Right hindlimb (tissue), 1 donor: ENCODE measurements at regions not wholly inside any gene's neighbourhood (a gene's known extent, or its start where the extent isn't known, plus 50 kb on each side); places are given as distances from the start of the nearest gene placed in this dataset.
A peak's percentile ranks its signal among the peaks of the same experiment; 100 is the strongest.

Experiments used
- DNase-seq: peaks from one replicate; pipeline ENCODE4 v3.0.0-alpha.2; 2018

DNA sequence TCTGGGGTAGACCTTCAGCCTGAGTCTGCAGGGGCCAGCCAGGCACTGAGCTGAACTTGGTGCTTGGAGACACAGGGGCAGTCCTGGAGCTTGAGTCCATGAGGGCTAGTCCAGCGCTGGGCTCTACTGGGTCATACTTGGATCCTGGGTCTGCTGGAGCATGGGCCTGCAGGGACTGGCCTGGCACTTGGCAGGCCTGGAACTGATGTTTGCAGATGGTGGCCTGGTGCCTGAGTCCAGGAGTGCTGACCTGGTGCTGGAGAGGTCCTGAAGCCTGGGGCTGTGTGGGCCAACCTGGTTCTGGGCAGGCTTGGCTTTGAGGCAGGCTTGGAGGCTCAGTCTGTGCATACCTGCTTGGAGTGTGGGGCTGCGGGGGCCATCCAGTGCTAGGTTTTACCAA, 143.4 kb upstream of the DSCAM start:
- DNase-seq, result no peak

DNA sequence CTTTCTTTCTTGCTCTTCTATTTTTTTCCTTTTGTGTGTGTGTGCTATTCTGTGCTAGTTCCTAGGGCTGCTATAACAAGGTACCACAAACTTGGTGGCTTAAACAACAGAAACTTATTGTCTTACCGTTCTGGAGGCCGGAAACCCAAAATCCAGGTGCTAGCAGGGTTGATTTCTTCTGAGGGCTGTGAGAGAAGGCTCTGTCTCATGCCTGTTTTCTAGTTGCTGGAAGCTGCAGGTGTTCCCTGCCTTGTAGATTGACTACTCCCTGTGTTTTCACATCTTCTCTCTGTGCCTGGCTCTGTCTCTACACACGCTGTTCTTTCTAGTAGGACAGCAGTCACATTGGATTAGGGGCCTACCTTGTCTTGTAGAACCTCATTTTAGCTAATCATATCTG, 150.9 kb upstream of the DSCAM start:
- no peak for DNase-seq

DNA sequence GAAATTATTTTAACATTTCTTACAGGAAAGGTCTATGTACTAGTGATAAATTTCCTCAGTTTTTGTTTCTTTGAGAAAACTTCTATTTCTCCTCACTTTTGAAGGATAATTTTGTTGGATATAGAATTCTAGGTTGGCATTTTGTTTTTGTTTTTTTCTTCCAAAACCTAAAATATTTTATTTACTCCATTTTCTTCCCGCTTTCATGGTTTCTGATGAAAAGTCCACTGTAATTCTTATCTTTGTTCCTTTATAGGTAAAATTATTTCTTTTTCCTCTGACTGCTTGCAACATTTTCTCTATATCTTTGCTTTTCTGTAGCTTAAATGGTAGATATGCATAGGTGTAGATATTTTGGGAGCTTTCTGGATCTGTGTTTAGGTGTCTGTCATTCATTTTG, 153.9 kb upstream of the DSCAM start:
- no peak for DNase-seq

DNA sequence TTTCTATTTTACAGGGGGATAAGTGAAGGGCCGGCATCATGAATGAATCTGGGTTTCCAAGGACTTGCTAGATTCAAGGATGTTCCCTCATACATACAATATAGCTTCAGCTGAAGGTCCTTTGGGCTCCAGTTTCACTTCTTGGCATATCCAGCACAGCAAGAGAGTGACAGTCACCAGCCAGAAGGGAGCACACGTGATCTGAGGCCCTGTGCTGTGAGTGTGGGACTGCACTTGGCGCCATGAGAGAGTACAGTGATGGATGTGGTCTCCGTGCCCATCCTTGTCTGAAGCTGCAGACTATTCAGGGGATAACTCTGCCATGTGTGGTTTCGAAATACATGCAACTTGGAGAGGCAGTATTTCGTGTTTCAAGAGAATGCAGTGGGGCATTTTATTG, 159.7 kb upstream of the DSCAM start:
- DNase-seq, result no peak

DNA sequence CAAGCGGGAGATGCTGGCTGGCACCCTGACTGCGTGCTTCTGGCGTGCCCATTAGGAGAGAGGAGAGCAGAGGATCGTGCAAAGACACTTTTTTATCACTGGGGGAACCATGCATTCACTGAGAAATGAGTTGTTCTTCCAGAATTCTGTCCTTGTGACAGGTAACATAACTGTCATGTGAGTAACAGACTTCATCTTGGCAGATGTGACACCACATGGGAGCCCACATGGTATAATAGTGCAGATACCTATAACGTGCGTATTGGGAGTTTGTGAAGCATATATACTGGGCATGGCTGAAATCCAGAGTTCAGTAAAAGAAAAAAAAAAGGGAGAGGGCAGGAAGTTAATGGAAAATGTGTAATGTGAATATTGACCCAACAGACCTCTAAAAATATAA, 159.6 kb upstream of the BACE2 start:
- DNase-seq, result no peak

DNA sequence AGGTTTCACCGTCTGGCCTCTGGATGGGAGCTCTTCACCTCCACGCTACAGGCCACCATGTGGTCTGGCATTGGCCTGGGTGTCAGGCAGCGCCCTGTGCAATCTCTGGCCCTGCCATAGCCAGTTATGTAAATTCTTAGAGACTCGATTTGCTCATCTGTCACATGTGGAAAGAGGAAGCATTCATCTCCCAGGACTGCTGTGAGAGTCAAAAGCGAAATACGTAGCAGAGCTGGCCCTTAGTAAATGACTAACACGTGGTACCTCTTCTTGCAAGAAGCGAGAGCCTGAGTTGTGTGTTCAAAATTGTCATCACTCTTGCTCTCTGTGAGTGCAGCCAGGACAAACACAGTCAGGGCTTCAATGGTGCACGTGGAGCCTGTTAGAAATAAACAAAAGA, 159.0 kb upstream of the BACE2 start:
- no peak for DNase-seq

DNA sequence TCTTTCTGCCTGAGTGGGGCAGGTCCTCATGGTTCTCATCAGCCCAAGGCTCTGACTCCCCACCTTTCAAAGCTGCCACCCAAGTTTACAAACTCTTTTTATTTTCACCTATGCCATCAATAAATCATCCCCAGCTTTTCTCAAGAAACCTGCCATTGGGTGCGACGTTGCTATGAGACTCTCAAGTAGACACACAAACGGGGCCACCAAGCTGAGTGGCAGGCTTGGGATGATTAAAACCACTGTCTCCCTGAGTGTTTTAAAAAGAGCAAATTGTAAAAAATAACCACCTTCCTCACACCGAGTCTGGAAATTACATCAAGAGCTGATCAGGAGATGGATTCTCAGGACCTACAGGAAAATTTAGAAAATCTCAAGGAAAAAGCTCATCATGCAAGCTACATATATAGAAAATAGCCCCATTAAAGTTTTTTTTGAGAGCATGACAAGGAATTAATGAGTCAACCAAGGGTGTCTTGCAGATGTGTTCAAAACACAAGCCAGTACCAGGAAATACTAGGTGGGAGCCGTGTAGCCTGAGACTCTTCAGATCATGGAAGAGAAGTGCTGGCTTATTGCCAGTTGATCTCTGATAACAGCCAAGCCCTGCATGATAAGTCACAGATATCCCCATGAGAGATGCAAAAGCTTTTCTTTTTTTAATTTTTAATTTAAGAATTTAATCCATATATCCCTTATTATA, 158.4 kb upstream of the BACE2 start:
- DNase-seq, result no peak

DNA sequence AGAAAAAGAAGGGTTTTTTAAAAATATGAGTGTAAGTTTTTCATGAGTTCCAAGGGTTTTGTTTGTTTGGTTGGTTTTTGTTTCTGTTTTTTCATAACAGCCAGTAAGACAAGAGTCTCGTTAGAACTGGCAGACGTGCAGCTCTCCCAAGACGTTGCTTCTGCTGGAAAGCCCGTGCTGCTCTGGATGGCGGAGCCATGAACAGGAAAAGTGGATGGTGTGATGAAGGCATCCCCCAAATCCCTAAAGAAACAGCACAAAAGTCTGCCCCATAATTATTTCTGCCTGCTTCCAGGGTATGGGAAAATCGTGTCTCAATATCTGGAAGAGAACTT, 157.9 kb upstream of the BACE2 start:
- peak; percentile 30 for DNase-seq

DNA sequence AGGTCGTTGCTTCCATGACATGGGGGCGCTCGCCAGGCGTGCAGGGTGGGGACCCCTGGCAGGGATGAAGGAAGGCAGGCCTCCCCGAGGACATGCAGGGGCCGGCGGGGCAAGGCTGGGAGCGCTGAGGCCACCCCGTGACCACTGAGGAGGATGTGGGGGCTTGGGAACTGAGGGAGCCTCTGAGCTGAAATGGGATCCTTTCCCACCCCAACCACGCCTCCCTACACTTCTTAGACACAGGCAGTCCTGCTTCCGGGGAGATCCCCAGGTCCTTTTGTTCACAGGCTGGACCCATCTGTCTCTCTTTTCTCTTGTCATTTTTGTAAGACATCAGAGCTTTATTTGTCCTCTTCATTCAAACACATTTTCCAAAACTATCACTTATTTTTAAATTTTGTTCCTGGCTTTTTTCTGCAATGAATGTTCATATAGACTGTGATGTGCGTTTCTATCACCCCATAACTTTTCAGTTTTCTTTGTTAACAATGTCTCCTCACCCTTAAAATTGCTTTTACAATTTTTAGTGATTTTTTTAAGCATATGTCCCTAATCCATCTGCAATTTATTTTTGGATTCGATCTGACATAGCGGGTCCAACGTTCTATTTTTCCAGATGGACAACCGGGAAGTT, 156.7 kb upstream of the BACE2 start:
- DNase-seq, result peak; percentile 63

DNA sequence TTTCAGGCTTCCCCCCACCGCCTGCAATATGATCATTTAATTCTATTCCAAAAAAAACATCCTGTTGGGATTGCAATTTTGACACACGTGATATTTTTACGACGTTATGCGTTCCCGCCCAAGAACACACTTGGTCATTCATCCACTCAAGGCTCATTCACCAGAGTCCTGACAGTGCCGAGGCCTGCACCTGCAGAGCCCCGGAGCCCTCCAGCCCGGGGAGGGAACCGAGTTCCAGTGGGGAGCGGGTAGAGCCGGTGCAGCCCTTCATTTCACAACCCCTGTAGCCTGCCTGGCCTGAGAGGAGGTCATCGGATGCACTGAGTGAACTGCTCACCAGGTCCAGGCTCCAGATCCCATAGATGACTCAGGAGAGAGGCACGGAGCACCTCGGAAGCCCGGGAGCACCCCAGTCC, 156.0 kb upstream of the BACE2 start:
- peak; percentile 77 for DNase-seq

DNA sequence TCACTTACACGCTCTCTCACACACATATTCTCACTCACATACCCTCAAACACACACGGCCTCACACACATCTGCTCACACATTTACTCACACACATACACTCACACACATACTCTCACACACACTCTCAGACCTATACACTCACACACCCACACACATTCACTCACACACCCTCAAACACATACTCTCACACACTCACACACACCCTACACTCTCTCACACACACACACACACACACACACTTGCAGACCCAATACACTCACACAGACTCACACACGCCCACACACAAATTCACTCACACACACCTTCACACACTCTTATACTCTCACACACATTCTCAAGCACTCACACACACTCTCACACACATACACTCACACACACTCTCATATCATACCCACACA, 155.5 kb upstream of the BACE2 start:
- no peak for DNase-seq

DNA sequence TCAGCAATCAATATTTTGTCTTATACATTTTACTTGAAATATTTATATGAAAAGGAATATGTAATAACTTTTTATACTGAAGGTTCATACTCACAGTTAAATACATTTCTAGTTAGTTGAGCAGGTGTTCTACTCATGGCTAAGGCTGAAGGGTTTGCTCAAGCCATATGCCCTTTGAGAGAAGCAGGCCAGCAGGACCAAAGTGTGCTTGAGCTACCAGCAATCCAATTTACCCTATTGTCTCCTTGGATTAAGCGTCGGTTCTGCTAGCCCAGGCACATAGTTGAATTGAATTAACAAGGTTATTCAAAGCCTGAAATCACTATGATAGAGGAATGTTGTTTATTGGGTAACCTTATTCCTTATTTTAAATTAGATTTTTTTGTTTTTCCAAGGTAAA, 151.5 kb upstream of the BACE2 start:
- DNase-seq, result no peak

DNA sequence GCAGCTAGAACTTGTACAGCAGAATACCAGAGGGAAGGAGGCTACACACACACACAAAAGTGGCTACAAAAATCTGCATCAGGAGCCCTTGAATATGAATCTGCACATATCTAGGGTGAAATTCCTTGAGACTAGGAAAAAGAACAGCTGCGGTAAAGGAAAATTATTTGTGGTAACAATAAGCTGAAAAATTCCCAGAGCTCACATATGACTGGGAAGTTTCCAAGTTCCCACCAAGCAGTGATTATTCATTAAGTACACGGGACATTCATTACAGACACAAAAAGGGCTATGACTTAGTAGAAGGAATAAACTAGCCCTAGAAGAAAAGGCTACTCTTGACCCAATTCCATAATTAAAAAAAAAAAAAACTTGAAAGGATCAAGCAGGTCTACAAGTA, 149.5 kb upstream of the BACE2 start:
- no peak for DNase-seq

DNA sequence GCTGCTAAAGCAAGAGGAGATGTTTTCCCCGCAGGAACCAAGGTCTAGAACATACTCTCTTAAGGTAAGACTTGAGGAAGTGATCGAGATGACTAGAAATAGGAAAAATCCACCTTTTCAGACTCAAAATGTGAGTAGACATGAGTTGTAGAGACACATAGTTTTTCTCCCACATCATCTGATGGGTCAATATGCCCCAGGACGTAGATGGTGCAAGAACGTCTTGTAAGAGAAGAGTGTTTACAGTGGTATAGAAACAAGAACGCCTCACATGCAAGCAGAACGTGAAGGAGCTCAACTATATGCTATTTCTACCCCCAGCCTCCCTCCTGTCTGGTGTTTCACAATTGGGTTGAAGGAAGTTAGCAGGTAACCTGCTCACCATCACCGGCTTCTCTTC, 144.0 kb upstream of the BACE2 start:
- no peak for DNase-seq

DNA sequence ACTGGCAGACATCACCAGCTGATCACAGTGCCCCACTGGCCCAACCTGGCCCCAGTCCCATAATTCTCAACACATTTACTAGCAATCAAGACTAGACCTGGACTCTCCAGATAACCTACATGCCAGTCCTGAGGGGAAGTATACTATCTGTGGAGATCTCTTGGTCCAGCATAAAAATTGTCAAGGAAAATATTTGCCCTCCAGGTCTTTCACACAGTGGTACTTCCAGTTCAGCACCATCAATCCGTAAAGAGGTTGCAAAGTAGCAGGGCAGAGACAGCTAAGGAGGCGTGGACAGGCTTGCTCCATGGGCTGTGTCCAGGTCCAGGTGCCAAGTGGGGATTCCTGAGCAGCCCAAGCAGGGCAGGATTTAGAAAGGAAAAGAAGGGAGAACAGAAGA, 143.6 kb upstream of the BACE2 start:
- no peak for DNase-seq

DNA sequence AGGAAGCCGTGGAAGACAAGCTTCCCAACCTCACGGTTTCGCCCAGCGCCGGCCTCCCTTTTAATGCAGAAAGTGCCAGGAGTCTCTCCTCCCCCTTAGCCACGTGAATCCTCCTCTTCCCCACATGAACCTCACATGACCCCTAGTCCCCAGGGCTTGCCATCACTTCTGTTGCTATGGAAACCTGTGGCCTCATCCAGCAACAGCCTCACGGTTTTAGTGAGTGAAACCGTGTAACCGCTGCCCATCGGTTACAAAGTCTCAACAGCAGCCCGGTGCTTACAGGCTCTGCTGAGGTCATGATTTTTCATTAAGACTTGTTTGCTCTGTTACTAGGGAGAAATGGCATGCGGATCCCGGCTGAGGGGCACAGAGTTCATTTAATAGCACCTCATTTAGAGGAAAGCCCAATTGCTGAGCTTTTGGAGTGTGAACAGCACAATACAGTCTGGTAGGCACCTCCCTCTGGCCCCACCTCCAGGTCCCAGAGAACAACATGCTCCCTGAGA, 143.2 kb upstream of the BACE2 start:
- peak; percentile 71 for DNase-seq

DNA sequence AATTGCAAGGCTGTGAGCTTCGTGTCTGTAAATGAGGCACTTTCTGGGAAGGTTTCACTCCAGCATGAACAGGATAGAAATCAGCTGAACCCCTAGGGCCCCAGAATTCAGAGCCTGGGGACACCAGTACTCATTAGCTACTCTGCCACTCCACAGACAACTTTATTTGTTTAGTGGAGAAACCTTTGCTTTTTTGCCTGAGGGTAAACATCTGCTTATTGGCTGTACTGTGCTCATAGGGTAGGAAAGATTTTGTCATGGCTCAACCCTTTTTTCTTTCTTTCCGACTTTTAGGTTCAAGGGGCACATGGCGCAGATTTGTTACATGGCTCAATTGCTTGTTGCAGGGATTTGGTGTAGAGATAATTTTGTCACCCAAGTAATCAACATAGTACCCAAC, 138.4 kb upstream of the BACE2 start:
- DNase-seq, result no peak

DNA sequence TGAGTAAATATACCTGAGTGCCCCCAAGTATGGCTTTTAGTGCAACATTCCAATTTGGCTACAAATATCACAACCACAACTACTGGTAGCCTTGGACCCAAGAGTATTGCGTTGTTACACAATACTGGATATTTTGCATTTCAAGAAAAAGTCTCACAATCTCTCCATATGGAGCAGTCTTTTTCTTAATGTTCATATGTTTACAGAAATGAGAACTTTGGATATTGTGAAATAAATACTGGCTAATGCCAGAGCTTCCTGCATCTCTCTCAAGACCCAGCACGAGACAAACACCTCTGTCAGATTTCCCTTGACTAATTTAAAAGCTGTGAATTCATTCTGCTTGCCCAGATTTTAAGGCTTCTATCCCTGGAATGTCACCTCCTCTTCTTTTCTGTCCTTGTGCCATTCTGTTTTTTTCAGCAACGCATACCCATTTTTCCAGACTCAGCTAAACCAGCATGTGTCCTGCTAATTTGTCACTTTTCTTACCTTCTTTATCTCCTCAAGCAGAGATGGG, 136.2 kb upstream of the BACE2 start:
- DNase-seq, result no peak

DNA sequence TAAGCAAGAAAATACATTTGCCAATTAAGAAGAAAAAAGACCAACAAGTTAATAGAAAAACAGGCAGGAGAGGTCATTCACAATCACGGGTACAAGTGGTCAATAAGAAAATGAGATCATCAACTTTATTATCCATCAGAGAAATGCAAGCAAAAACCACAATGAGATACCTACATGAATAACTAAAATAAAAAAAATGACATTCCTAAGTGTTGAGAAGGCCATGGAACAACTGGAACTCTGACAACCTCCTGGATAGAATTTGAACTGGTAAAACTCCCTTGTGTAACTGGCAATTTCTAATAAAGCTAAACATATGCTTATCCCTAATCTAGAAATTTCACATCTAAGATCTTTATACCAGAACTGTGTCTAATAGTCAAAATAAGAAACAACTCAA, 135.4 kb upstream of the BACE2 start:
- no peak for DNase-seq

DNA sequence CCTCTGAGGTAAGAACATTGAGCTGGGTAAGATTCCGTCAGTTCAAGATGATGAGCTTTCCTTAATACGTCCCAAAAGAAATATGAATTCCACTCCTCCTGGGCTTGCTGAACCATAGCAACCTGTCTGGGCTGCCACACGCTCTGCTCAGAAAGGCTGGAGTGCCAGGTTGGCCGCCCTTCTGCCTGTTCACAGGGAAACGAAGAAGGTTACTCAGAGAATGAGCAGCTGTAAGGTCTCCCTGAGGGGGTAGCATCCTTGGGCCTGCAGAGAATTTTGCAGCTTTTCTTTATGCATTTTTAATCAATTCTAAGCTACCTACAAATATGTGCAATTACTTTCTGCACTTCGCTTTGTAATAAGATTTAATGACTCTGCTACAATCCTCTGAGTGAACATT, 130.7 kb upstream of the BACE2 start:
- DNase-seq, result no peak

DNA sequence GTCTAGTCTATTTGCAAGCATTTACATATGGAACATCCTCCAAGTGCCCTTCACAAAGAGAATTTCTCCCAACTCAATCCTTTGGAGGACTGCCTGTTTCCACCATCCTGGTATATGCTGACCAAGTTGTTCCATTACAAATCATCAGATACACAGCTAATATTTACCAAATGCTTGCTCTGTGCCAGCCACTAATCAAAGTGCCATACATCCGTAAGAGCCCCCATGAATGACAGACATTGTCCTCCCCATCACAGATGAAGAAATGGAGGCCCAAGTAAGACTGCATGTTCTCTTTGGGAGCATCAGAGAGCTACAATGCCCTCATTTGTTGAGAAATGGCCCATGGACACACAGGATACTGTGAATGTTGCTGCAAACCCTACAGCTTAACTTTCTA, 130.0 kb upstream of the BACE2 start:
- no peak for DNase-seq

DNA sequence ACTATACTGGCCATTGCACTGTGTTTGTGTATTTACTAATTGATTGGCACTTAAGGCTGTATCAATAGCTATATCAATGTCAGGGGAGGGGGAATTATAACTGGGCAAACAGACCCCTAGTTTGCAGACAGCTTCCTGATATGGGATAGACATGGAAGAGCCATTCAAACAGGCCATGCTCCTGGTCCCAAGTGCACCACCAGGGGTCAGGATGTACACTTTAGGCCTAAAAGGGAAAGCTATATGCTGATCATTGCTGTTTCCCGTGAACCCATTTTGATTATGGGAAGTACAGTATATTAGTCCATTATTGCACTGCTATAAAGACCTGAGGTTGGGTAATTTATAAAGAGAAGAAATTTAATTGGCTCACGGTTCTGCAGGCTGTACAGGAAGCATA, 124.9 kb upstream of the BACE2 start:
- DNase-seq, result no peak

DNA sequence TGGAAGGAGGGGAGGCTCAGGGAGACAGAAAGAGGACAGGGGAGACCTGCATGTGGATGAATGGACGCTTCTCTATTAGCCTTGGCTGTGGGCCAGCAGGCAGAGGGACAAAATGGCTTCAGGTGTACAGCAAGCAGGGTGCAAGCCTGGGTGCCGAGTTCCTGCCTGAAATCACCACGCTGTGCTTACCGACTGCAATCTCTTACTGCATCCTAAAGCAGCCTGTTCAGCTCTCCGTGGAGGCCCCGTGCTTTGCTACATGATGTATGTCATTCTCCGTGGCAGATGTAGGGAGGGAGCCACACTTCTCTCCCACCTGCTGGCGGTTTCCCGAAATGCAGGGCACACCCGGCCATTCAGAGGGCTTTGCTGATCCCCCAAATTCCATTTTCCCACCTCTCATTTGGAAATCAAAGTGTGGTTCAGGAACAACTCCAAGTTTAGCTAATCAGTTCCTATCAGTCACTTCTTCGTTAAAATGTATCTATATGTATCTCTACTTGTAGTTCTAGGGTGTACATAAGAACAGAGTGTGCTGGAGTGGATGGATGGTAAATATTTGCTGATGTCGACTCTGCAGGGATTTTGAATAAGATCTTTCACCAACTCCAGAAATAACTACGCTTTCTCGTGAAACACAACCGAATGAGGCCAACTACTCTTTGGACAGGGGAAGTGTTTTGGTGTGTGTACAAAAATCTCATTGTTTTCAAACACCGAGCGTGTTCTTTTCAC, 122.3 kb upstream of the BACE2 start:
- DNase-seq, result peak; percentile 39

DNA sequence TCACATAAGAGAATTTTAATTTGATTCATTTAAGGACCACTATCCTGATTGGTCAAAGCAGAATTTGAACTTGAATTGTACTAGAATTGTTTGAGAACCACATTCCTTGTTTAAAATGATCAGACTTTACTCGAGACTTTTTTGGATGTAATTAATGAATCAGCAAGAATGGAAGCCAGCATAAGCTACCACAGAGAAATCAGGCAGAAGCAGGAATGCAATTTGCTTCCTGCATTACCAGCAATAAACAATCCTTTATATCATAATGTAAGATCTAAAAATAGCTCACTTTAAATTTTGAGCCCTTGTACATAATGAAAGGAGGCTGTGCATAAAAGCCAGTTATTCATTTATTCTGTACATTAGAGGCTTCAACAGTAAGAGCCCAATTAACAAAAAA, 119.8 kb upstream of the BACE2 start:
- no peak for DNase-seq
